ENCODE measurements at regions not wholly inside any gene's neighbourhood (a gene's known extent, or its start where the extent isn't known, plus 50 kb on each side); places are given as distances from the start of the nearest gene placed in this dataset.

- Histone ChIP-seq H3K4me1 (ENCODE audit: control insufficient read depth in 1 of 2, insufficient read depth in 1 of 2, low read depth in 1 of 2, low read length in 1 of 2) (no peaks in the 10 kb centered on the region), H3K9me3 (no peaks in the 10 kb centered on the region), H3K27me3 (no peaks in the 10 kb centered on the region), H3K4me3 (ENCODE audit: low read depth in 1 of 2, low read length in 1 of 2) (no peak overlapping the region), H3K27ac (no peak overlapping the region), H3K36me3 (no peaks in the 10 kb centered on the region)
- TF ChIP-seq CTCF (IDR thresholded peaks at IDR 0.05): no peak
Observed at GRCh38 chr2:216996279-216996845, 136.5 kb upstream of the TNP1 start.

- H3K4me1 ChIP-seq (ENCODE audit: control insufficient read depth in 1 of 2, insufficient read depth in 1 of 2, low read depth in 1 of 2, low read length in 1 of 2): no peaks in the 10 kb centered on the region
- no peak overlapping the region for H3K4me3 ChIP-seq (ENCODE audit: low read depth in 1 of 2, low read length in 1 of 2)
- TF ChIP-seq CTCF (IDR thresholded peaks at IDR 0.05): no peak
- H3K9me3 ChIP-seq: no peaks in the 10 kb centered on the region
- H3K27me3 ChIP-seq: no peaks in the 10 kb centered on the region
- no peaks in the 10 kb centered on the region for H3K36me3 ChIP-seq
- H3K27ac ChIP-seq: no peak overlapping the region
Observed at GRCh38 chr2:216994353-216994854, 134.5 kb upstream of the TNP1 start.

- Histone ChIP-seq H3K4me1 (ENCODE audit: control insufficient read depth in 1 of 2, insufficient read depth in 1 of 2, low read depth in 1 of 2, low read length in 1 of 2) (no peaks in the 10 kb centered on the region), H3K9me3 (no peaks in the 10 kb centered on the region), H3K27me3 (no peaks in the 10 kb centered on the region), H3K27ac (no peak overlapping the region), H3K36me3 (no peaks in the 10 kb centered on the region), H3K4me3 (ENCODE audit: low read depth in 1 of 2, low read length in 1 of 2) (no peak overlapping the region)
- no peak for TF ChIP-seq CTCF (IDR thresholded peaks at IDR 0.05)
Observed at GRCh38 chr2:216992056-216992675, 132.3 kb upstream of the TNP1 start.

- Histone ChIP-seq H3K9me3 (no peaks in the 10 kb centered on the region), H3K4me1 (ENCODE audit: control insufficient read depth in 1 of 2, insufficient read depth in 1 of 2, low read depth in 1 of 2, low read length in 1 of 2) (no peaks in the 10 kb centered on the region), H3K36me3 (no peaks in the 10 kb centered on the region), H3K27me3 (no peaks in the 10 kb centered on the region), H3K27ac (no peak overlapping the region), H3K4me3 (ENCODE audit: low read depth in 1 of 2, low read length in 1 of 2) (no peak overlapping the region)
- TF ChIP-seq CTCF (IDR thresholded peaks at IDR 0.05): no peak
Observed at GRCh38 chr2:216991563-216991962, 131.7 kb upstream of the TNP1 start.

- no peaks in the 10 kb centered on the region for H3K9me3 ChIP-seq
- H3K4me3 ChIP-seq (ENCODE audit: low read depth in 1 of 2, low read length in 1 of 2): no peak overlapping the region
- no peaks in the 10 kb centered on the region for H3K36me3 ChIP-seq
- no peak for TF ChIP-seq CTCF (IDR thresholded peaks at IDR 0.05)
- H3K27ac ChIP-seq: no peak overlapping the region
- H3K4me1 ChIP-seq (ENCODE audit: control insufficient read depth in 1 of 2, insufficient read depth in 1 of 2, low read depth in 1 of 2, low read length in 1 of 2): no peaks in the 10 kb centered on the region
- no peaks in the 10 kb centered on the region for H3K27me3 ChIP-seq
Observed at GRCh38 chr2:216989340-216990129, 129.7 kb upstream of the TNP1 start.

Measured in neutrophil (primary cell).